NCI-H748 (cell line): ENCODE measurements at regions not wholly inside any gene's neighbourhood (a gene's known extent, or its start where the extent isn't known, plus 50 kb on each side); places are given as distances from the start of the nearest gene placed in this dataset.
"Not testable (repeated sequence)": the region's sequence is repeated elsewhere in the genome, so short reads cannot be mapped to it uniquely, and the experiment has no call there.

ENCODE experiments used
- DNase-seq: peaks from one replicate; lab custom pipeline; 2025; ENCODE audit not compliant: unreplicated experiment; lab: John Stamatoyannopoulos, UW

DNA sequence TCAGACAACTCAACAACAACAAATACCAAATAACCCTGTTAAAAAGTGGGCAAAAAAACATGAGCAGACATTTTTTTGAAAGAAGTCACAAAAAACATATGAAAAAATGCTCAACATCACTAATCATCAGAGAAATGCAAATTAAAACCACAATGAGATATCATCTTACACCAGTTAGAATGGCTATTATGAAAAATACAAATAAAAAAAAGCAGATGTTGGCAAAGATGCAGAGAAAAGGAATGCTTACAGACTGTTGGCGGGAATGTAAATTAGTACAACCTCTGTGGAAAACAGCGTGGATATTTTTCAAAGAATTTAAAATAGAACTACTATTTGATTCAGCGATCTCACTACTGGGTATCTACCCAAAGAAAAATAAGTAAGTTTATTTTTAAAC, 114.0 kb downstream of the SLC38A4 start:
- DNase-seq: no peak

DNA sequence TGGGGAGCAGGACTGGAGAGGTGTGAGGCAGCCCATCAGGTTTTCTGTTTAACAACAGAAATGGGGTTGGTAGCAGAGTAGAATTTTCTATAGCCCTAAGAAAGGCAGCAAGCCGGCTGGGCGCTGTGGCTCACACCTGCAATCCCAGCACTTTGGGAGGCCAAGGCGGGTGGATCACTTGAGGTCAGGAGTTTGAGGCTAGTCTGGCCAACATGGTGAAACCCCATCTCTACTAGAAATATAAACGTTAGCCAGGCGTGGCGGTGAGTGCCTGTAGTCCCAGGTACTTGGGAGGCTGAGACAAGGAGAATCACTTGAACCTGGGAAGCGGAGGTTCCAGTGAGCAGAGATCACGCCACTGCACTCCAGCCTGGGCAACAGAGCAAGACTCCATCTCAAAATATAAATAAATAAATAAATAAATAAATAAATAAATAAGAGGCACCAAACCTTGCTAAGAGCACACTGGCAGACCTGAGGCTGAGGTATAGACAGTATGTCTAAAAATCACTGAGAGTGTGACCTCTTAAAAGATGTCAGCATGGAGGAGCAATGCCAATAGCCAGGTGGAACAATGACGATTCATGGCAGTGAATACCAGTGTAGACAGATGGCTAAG, 115.6 kb downstream of the SLC38A4 start:
- DNase-seq: no peak

DNA sequence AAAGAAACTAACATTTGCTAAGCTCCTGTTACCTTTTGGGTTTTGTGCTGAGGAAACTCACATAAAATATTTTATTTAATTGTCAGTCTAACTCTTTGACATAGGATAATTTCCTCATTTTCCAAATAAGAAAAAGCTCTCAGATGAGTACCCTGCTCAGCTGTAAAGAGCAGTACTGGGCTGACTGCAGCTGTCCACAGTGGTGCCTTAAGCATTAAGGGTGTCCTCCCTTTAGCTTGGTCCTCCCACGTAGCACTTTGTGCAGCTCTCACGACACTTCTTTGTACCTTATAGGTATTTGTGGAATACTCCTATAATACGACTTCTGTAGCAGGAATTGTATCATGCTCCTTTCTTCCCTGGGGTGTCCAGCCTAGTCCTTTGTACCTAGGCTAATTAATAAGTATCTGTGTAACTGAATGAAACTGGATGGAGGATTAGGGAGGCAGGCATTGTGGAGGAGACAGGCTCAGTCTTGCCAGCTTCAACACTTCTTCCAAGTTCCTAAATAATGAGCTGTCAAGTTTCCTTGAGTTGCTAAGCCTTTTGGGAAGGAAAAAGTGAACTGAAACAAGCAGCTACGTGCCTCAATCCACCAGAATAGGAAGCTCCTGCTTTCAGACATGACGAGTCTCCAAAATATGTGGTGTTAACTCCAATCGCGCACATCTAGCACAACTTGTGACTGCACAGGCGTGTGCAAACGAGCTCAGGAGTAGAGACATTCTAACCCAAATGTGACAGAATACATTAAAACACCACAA, 123.0 kb downstream of the SLC38A4 start:
- no peak for DNase-seq

DNA sequence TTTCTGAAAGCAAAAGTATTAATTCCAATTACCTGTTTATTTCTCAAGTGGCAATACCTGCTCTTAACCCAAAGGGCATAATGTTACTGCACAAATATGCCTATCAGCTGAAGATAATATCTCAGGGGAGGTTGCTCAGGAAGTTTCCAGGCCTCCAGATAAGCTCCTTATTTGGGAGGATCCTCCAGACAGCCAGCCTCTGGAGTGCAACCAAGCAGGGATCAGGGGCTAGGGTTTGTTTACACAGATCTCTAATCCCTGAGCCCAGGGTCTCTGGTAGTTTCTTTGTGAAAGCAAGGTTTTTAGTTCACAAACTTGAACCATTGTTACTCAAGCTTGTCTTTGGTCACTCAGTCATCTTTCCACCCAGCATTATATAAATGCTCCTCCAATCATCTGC, 124.4 kb downstream of the SLC38A4 start:
- DNase-seq: no peak

DNA sequence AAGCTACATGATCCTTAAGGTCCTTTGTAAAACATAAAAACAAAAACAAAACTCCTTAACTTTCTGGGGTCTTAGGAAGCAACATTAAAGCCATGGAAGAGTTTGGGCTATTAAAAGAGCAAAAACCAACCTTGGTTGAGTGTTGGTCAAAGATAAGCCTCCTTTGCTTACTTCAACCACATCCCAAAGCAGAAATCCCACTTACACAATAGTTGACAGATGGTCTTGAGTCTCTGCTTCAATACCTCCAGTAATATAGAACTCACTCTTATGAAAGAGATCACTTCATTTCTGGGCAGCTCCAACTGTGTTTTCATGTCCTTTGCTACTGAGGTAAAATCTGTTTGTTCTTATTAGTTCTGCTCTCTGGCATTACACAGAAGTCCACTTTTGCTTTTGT, 125.8 kb downstream of the SLC38A4 start:
- DNase-seq: no peak

DNA sequence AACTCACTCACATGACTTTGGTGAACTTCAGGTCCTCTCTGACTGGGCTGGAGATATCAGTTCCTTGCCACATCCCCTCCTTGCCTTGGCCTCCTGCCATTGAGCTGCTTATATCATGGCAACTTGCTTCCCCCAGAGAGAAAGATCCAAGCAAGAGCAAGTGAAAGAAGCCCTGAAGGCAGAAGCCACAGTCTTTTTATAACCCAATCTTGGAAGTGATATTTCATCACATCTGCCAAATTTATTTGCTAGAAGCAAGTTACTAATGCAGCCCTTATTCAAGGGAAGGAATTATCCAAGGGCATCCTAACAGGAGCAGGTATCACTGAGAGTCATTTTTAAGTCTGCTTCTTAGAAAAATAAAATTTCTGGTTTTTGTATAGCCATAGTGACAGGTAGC, 127.8 kb downstream of the SLC38A4 start:
- DNase-seq: no peak

DNA sequence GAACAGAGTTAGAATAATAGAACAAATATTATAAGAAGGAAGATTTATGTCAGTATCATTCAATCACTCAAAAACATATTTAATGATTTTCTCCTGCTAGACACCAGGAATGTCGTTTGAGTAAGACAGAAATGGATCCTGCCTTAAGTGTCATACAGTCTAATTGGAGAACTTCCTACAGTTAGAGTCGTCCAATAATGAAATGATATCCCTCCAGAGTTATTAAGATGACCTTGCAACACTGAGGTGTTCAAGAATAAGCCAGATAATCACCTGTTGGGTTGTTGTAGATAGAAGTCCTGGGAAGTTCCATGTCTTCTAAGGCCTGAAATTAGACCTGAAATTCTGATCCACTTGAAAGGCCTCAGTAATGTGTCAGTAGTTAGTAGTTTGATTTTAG, 132.3 kb downstream of the SLC38A4 start:
- DNase-seq: no peak

DNA sequence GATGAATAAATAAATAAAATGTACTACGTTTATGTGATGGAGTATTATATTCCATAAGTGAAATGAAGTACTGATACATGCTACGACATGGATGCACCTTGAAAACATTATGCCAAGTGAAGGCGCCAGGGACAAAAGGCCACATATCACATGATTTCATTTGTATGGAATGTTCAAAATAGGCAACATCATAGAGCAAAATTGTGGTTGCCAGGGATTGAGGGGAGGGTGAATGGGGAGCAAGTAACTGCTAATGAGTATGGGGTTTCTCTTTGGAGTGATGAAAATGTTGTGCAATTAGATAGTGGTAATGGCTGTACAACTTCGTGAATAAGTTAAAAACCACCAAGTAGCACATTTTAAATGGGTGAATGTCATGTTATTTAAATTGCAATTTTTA, 132.8 kb downstream of the SLC38A4 start:
- no peak for DNase-seq

DNA sequence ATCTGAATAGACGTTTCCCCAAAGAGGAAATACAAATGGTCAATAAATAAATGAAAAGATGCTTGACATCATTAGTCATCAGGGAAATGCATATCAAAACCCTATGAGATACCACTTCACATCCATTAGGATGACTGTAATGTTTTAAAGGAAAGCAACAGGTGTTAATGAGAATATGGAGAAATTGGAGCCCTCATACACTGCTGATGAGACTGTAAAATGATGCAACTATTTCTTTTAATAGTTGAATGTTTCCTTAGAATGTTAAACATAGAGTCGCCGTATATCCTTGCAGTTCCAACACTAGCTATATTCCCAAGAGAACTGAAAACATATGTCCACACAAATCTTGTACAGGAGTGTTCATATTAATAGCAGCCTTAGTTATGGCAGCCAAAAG, 133.2 kb downstream of the SLC38A4 start:
- no peak for DNase-seq

DNA sequence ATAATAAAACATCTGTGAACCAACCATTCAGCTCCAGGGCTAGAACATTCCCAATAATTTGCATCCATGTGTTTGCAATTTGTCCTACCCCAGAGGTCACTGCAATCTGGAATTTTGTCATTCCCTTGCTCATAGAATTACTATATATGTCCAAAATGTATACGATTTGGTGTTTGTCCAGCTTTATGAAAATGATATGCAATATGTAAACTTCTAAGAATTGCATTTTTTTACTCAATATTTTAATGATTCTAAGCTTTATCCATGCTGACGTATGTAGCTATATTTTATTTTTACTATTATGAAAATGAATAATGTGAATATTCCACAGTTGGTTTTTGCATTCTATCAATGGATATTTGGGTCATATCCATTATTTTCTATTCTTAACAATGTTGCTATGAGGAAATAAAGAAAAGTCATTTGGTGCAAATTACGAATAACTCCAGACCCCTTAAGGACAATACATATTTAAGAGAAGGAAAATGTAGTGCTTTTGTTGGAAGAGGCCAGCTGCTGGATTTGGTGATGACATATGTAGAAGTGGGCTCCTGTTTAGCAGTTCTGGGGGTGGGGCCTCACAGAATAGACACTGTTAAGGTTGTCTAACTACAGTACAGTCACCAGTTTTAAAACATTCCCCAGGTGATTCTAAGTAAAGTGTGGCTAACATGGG, 139.4 kb downstream of the SLC38A4 start:
- DNase-seq: no peak

DNA sequence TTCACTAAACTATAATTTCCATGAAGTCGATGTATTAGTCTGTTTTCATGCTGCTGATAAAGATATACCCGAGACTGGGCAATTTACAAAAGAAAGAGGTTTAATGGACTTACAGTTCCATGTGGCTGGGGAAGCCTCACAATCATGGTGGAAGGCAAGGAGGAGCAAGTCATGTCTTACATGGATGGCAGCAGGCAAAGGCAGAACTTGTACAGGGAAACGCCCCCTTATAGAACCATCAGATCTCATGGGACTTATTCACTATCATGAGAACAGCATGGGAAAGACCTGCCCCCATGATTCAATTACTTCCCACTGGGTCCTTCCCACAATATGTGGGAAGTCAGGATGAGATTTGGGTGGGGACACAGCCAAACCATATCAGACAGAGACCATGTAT, 141.6 kb downstream of the SLC38A4 start:
- not testable (repeated sequence) for DNase-seq

DNA sequence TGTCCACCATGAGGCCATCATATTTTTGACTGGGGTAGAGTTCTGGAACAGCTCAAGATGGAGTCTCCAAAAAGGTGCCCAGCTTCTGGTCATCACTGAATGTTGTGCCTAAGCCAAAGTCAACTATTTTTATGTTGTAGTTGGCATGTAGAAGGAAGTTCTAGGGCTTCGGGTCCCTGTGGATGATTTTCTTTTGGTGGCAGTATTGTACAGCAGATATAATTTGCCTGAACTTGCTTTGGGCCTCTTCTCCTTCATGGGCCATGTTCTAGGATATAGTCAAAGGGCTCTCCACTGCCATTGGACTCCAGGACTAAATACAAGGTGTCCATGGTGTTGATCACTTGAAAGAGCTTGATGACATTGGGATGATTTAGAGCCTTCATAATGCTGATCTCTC, 143.6 kb downstream of the SLC38A4 start:
- DNase-seq: no peak

DNA sequence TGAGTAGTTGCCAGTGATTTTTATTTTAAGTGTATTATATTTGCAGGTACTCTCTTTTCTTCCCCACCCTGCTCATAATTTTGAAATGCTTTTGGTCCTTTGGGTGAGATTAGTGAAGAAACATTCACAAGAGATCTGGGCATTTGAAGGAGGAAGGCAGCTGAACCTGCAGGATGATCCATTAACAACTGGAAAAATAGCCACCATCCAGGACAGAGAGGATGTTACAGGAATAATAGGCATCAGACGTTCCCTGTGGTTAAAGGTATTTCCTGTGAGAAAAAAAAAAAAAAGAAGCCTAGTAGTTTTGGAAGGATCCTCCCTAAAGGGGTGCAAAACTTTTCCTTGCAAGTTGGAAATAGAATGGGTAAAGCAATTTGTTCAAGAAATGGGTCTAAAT, 145.3 kb downstream of the SLC38A4 start:
- DNase-seq: no peak

DNA sequence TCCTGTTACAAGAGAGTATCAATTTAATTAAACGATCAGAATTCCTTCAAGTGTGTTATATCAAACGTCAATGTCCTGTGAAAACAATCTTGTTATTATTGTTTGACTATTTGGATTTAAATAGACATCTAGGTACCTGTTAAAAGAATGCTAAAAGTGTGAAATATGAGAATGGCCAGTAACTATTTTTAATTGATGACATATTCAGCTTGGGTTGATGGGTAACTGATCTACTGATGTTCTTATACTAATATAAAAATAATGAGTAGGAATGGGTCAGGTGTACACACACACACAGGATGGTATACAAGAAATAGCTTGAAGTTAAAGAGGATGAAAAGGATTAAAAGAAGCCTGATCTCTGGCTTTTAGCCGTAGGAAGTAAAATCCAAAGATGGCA, 146.0 kb downstream of the SLC38A4 start:
- DNase-seq: no peak

DNA sequence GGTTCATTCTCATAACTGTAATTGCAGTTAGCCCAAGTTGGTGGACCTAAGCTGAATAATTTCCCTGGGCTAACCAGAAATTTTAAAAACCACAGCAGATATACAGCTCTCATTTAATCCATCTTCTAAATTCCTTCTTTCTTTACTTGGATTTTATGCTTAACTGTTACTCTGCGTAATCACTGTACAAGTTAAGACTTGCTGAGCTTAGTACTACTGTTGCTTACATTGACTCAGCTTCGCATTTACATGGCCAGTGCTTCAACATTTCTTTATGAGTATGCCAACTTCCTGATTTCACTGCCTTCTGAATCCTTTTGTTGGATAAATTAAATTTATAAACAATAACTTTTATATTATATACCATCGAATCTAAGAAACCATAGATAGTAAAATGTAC, 147.4 kb downstream of the SLC38A4 start:
- no peak for DNase-seq

DNA sequence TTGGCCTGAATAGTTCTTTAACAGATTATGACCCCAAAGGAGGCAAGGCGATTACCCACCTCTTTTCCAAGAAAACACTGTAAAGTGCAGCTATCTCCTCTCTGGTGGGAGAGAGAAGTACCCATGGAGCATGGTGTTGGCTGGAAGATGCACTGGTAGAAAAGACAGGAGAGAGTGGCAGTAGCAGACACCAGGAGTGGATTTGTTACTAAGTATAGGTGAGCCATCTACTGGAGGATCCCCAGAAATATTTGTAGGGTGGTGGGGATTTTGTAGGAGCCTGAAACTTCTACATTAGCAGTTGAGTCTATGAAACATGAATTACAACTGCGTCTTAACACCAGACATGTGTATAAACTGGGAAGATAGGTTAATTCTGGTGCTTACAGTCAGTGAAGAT, 148.0 kb downstream of the SLC38A4 start:
- peak; percentile 17 for DNase-seq

DNA sequence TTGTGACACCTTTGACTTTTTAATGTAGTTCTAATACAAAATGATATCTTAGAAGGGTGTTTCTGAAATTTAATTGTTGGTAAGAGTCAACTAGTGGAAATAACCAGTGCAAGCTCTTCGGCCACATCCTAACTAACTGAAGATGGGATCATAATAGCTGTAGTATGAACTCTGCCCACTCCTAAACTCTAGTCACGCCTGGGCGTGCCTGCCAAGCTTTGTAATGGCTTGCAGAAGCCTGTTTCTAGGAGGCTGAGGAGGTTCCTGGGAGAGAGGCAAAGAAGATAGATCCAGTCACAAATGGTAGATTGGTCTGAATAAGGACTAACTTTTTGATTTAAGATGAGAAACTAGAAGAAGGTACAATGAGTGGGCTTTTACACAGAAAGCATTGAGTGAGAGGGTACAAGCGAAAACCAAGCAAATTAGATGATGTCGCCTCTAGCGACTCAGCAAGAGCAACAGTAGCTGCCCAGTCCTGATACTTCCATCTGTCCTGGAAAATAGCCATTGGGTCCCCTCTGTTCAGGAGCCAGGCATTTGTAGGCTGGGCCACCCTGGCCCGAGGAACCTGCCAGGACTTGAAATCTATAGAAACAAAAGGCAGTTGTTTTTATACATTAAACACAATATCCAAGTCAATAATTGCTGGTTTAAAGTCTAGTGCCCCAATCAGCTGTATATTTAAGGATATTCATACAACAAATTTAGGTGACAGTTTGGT, 148.8 kb downstream of the SLC38A4 start:
- no peak for DNase-seq

DNA sequence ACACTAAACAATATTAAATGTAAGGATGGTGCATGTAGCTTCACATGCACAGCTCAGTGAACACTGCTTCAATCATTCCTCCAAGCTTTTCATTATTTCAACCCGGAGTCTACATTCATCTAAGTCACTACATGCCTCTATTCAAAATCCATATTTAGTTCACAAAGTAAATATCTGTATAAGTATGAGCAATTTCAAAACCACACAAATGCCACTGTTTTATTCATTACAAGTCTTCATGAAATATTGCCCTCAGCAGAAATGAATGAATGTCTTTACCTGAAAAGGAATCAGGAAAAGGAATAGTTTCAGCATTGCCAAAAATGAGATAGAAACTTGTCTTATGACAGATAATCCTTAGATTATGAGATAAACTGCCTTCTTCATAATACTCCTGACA, 149.4 kb downstream of the SLC38A4 start:
- no peak for DNase-seq

DNA sequence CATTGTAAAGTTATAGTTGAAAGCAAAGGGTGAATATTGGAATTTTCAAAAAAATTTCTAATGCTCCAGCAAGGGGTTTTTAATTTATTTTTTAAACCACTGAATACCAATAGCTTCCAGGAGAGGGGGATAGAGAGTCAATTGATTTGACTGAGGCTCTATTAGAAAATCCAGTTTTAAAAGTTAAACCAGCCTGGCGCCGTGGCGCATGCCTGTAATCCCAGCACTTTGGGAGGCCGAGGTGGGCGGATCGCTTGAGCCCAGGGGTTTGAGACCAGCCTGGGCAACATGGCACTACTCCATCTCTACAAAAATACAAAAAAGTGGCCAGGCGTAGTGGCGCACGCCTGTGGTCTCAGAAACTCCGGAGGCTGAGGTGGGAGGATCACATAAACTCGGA, 150.1 kb downstream of the SLC38A4 start:
- DNase-seq: peak; percentile 10

DNA sequence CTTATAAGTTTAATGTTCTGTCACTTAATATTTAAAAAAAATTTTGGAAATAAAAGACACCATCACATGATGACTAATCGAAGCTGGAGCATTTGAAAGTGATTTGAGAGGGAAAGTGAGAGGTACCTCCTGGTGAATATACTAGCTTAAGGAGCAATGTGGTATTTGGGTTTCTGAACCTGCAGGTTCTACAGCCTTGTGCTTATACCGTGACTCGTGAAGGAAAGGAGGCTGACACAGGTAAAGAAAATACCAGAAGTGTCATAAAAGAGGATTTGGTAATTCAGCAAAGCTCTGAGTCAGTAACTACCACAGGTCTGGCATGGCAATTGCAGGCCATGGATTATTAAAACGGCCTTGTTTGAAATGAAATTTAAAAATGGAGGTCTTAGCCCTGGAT, 151.0 kb downstream of the SLC38A4 start:
- no peak for DNase-seq

DNA sequence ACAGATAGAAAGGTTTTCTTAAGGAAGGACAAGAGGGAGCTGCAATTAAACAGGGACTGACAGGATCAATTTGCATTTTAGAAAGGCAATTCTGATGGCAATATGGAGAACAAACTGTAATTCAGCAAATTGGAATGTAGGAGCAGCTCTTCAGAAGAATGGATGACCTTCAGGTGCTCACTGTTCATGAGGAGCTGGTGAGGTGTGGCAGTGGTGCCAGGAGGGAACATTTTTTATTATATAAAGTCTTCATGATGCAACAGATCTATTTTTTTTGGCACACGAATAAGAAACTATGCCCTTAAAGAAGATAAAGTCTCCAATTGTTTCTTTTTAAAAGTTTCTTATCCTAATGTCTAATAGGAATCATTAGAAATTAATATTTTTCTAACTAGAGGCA, 151.7 kb downstream of the SLC38A4 start:
- DNase-seq: no peak

DNA sequence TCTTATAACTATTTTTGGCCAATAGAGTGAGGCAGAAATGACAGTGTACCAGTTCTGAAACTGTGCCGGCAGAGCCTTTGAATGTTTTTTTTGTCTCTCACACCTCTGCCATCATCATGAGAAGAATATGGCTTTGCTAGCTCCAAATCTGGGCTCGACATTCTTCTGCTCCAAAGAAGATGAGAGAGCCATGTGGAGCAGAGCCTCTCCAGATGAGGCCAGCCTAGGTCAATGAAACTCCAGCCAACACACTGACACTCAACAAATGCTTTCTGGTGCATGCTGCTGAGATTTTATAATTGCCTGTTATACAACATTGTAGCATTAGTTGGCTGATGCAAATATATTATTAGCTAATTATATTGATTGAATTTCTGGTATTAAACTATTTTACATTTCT, 154.7 kb downstream of the SLC38A4 start:
- no peak for DNase-seq
